DMS53 treated with DMSO at 0.1 percent for 48 hours (cell line): ENCODE measurements at regions not wholly inside any gene's neighbourhood (a gene's known extent, or its start where the extent isn't known, plus 50 kb on each side); places are given as distances from the start of the nearest gene placed in this dataset.
"Not testable (repeated sequence)": the region's sequence is repeated elsewhere in the genome, so short reads cannot be mapped to it uniquely, and the experiment has no call there.

Source experiments
- DNase-seq: peaks from one replicate; lab custom pipeline; 2025; ENCODE audit not compliant: unreplicated experiment; lab: John Stamatoyannopoulos, UW

- no peak for DNase-seq
These were observed 287.8 kb upstream of the FOXF1 start for GRCh38 chr16:86222547-86222946.

- DNase-seq: no peak
These were observed 287.3 kb upstream of the FOXF1 start for GRCh38 chr16:86222965-86223551.

- no peak for DNase-seq
These were observed 286.2 kb upstream of the FOXF1 start for GRCh38 chr16:86224126-86224525.

GRCh38 chr16:86224629-86225028 lies 285.7 kb upstream of the FOXF1 start:
- no peak for DNase-seq

- DNase-seq: no peak
These were observed 284.4 kb upstream of the FOXF1 start for GRCh38 chr16:86225905-86226371.

- no peak for DNase-seq
These were observed 283.3 kb upstream of the FOXF1 start for GRCh38 chr16:86227041-86227440.

- no peak for DNase-seq
These were observed 282.5 kb upstream of the FOXF1 start for GRCh38 chr16:86227801-86228200.

GRCh38 chr16:86228713-86229112 lies 281.6 kb upstream of the FOXF1 start:
- DNase-seq: no peak

- no peak for DNase-seq
These were observed 281.0 kb upstream of the FOXF1 start for GRCh38 chr16:86229283-86229682.

GRCh38 chr16:86229866-86230656 lies 280.3 kb upstream of the FOXF1 start:
- DNase-seq: no peak

- no peak for DNase-seq
These were observed 278.9 kb upstream of the FOXF1 start for GRCh38 chr16:86231321-86231995.

GRCh38 chr16:86231996-86232350 lies 278.4 kb upstream of the FOXF1 start:
- DNase-seq: no peak

GRCh38 chr16:86232496-86232895 lies 277.8 kb upstream of the FOXF1 start:
- DNase-seq: no peak

GRCh38 chr16:86233506-86233905 lies 276.8 kb upstream of the FOXF1 start:
- DNase-seq: not testable (repeated sequence)

GRCh38 chr16:86239381-86239780 lies 270.9 kb upstream of the FOXF1 start:
- DNase-seq: no peak

- DNase-seq: no peak
These were observed 269.5 kb upstream of the FOXF1 start for GRCh38 chr16:86240716-86241363.

- no peak for DNase-seq
These were observed 268.6 kb upstream of the FOXF1 start for GRCh38 chr16:86241681-86242080.

- no peak for DNase-seq
These were observed 267.8 kb upstream of the FOXF1 start for GRCh38 chr16:86242244-86243122.

GRCh38 chr16:86243123-86243473 lies 267.2 kb upstream of the FOXF1 start:
- no peak for DNase-seq

GRCh38 chr16:86243571-86244154 lies 266.7 kb upstream of the FOXF1 start:
- DNase-seq: no peak
